Transverse colon (tissue), 4 donors: ENCODE measurements at regions not wholly inside any gene's neighbourhood (a gene's known extent, or its start where the extent isn't known, plus 50 kb on each side); places are given as distances from the start of the nearest gene placed in this dataset.

Experiments used
- DNase-seq: peaks from one replicate; pipeline ENCODE4 v3.0.0-alpha.2; 2019
- H3K27ac ChIP-seq, 4 donors: fragments of 200-600 bp; sonication (generic); 2 replicates each; pipeline ENCODE4 v1.5.1; 2016 to 2018; ENCODE audit warnings: inconsistent platforms in 4 of 4
- H3K27me3 ChIP-seq: fragments of 200-600 bp; sonication (generic); 2 replicates; pipeline ENCODE4 v1.5.1; 2017; ENCODE audit warnings: inconsistent platforms
- H3K36me3 ChIP-seq, 4 donors: fragments of 200-600 bp; sonication (generic); 2 replicates each; pipeline ENCODE4 v1.5.1; 2017 to 2019; ENCODE audit warnings: inconsistent platforms in 4 of 4
- H3K4me1 ChIP-seq, 4 donors: fragments of 200-600 bp; sonication (generic); 2 replicates each; pipeline ENCODE4 v1.5.1; 2017 to 2020; ENCODE audit warnings: inconsistent platforms in 4 of 4
- H3K4me3 ChIP-seq, 4 donors: fragments of 200-600 bp; sonication (generic); 1 replicate in 1 of 4; 2 replicates in 3 of 4; pipeline versions ENCODE4 v1.5.1 to v1.6.1; 2017 to 2019; ENCODE audit warnings: inconsistent platforms in 4 of 4
- H3K9me3 ChIP-seq, 2 donors: fragments of 200-600 bp; sonication (generic); 2 replicates each; pipeline ENCODE4 v1.5.1; 2017 to 2019; ENCODE audit warnings: inconsistent platforms in 2 of 2
- EP300 ChIP-seq: sonication (generic); formaldehyde crosslinking; IDR thresholded peaks from one replicate; pipeline ENCODE4 v1.6.1; 2017; ENCODE audit warnings: antibody characterized with exemption, low read depth
- POLR2A ChIP-seq: fragments of 450-650 bp; IDR thresholded peaks from one replicate; pipeline ENCODE4 v1.6.1; 2016; ENCODE audit warnings: antibody characterized with exemption, mild to moderate bottlenecking, moderate library complexity
- POLR2AphosphoS5 ChIP-seq, 3 donors: sonication (generic); formaldehyde crosslinking; IDR thresholded peaks; one replicate each; pipeline ENCODE4 v1.6.1; 2016; ENCODE audit warnings: antibody characterized with exemption in 3 of 3
- WGBS, 2 donors: methylation state at CpG; one replicate each; pipeline ENCODE4 v1.1.5; 2018; ENCODE audit warnings: low coverage in 1 of 2; 5-methylcytosine and 5-hydroxymethylcytosine counted together
- in situ Hi-C, 4 donors: fragments of 200-750 bp; cut with MboI; loops; one replicate each; pipeline versions ENCODE4 v1.15.0 to v1.15.1; 2017; ENCODE audit warnings: low sequenced_read_pairs in 3 of 4, low pct_ligation_motif_present in 1 of 4, low pct_unique_long_range_greater_than_20kb in 1 of 4
- intact Hi-C: fragments of 100-400 bp; cut with DNase I; formaldehyde crosslinking; loops from one replicate; pipeline ENCODE4 v1.15.1; 2023; ENCODE audit warnings: low total_unique reads
- TF ChIP-seq, protein P1 (sequence below), 5 experiments: fragments of 200-600 bp in 3 of 5; fragments of 450-650 bp in 2 of 5; sonication (generic) in 3 of 5; IDR thresholded peaks; 1 replicate in 2 of 5; 2 replicates in 3 of 5; pipeline ENCODE4 v1.5.1; 2016 to 2017; ENCODE audit warnings: antibody characterized with exemption in 5 of 5, inconsistent platforms in 3 of 5, mild to moderate bottlenecking in 2 of 5, moderate library complexity in 1 of 5

DNA sequence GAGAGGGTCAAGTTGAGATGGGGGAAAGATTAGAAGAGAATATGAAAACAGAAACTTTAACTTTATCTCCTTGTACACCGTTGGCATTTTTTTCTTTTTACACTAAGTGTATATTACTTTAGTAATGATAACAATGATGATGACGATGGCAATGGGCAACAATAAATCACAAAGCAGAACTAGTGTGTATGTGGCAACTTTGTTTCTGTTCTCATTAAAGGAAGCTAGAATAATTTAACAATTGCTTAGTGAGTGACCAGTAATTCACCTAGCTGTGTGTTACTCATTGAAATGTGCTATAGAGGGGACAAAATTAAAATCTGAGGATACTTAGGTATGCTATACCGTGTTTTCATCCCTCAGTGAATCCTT, 318.5 kb upstream of the TBL1XR1 start:
- H3K36me3 ChIP-seq, result no peaks in the 10 kb centered on the region
- DNase-seq, result no peak
- intact Hi-C loops, result no loop called here
- no peak for TF ChIP-seq POLR2A
- TF ChIP-seq, protein P1, sequence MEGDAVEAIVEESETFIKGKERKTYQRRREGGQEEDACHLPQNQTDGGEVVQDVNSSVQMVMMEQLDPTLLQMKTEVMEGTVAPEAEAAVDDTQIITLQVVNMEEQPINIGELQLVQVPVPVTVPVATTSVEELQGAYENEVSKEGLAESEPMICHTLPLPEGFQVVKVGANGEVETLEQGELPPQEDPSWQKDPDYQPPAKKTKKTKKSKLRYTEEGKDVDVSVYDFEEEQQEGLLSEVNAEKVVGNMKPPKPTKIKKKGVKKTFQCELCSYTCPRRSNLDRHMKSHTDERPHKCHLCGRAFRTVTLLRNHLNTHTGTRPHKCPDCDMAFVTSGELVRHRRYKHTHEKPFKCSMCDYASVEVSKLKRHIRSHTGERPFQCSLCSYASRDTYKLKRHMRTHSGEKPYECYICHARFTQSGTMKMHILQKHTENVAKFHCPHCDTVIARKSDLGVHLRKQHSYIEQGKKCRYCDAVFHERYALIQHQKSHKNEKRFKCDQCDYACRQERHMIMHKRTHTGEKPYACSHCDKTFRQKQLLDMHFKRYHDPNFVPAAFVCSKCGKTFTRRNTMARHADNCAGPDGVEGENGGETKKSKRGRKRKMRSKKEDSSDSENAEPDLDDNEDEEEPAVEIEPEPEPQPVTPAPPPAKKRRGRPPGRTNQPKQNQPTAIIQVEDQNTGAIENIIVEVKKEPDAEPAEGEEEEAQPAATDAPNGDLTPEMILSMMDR (IDR thresholded peaks at IDR 0.05), result no peak
- TF ChIP-seq POLR2AphosphoS5 (IDR thresholded peaks at IDR 0.05), result no peak
- TF ChIP-seq EP300, result no peak
- no peak overlapping the region for H3K4me3 ChIP-seq
- no peaks in the 10 kb centered on the region for H3K27me3 ChIP-seq
- H3K4me1 ChIP-seq, result peaks cover 0 to 20% (median 4%) of the 10 kb centered on the region in 4 donors
- in situ Hi-C loops, result no loop called here
- no peaks in the 10 kb centered on the region for H3K9me3 ChIP-seq
- H3K27ac ChIP-seq, result peak overlapping the region in 3 of 4 donors; percentile 8 to 26 (median 24)
- 62 to 63% methylated on average over 3 of the region's 3 CpGs for WGBS, 2 donors

DNA sequence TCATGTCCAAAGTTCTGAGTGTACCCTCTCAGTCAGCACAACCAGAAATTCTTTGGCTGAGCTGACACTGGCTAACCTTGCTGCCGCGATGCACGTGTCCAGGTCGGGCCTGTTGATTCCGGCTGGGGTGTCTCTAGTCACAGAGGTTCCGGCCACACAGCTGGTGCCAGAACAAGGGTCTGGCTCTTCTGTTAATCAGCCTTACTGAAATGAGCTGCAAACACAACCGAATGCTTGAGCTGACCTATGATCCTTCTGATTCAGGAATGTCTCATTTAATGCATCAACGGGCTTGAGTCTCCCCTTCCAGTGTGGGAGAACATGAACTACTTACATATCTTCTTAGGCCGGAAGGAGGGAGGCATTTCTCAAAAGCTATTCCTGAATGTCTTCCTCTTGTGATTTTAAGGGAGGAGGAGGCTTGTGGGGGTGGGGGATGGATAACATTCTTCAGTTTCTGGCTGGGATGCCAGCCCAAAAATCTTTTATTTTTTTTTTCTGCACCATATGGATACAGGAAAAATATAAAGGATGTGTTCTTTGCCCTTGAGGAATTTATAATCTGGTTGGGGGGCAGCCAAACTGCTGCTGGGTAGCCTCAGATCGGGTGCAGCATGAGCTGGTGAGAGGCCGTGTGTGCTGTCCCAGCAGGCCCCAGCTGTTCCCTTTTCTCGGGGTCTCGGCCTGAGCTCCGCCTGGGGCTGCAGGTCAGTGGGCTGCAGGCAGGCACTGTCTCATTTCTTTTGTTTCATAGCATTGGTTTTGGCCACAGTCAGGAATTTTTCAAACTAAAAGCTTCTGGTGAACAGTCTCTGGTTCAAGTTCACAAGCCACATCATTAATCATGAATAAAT, 319.1 kb upstream of the TBL1XR1 start:
- intact Hi-C loops, result no loop called here
- no peak for DNase-seq

DNA sequence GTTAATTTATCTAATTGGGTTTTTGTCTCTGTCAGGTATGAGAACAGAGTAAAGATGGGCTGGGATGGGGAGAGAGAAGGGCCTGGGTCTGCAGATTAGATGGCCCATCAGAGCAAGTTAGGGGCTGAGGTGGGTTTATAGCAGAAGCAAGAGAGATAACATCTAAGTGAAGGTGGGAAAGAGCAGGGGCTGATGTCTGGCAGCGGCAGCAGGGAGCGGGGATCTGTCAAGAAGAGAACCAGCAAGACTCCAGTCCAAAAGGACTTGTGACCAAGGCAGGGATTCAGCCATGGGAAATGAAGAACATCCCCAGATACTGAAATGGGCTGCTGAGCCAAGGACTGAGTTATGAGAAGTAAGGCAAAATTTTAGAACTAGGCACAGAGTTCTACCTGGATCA, 320.6 kb upstream of the TBL1XR1 start:
- intact Hi-C loops, result no loop called here

More for the DNA sequence above, 319.1 kb upstream of the TBL1XR1 start:
- TF ChIP-seq EP300 (no peak), POLR2A (no peak)
- Histone ChIP-seq H3K9me3 (no peaks in the 10 kb centered on the region), H3K36me3 (no peaks in the 10 kb centered on the region), H3K4me1 (peaks cover 0 to 20% (median 4%) of the 10 kb centered on the region in 4 donors), H3K4me3 (no peak overlapping the region), H3K27me3 (no peaks in the 10 kb centered on the region), H3K27ac (peak overlapping the region; percentile 8 to 26 (median 18))
- in situ Hi-C loops, result no loop called here
- 62 to 66% methylated on average over 6 to 14 of the region's 14 CpGs for WGBS, 2 donors

DNA sequence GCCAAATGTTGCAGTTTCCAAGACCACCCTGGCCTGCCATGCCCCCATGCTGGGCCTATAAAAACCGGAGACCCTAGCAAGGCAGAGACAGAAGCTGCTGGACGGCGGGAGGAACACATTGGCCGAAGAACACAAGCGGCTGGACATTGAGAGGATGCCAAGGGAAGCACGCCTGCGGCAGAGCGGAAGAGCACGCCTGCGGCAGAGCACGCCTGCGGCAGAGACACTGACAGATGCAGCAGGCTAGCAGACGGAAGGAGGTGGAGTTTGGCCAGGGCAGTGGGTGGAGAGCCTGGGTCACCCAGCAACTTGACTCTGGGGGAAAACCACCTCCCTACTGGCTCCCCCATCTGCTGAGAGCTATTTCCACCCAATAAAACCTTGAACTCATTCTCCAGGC, 322.3 kb upstream of the TBL1XR1 start:
- 98 to 100% methylated on average over 4 to 13 of the region's 13 CpGs for WGBS, 2 donors
- in situ Hi-C loops, result no loop called here
- no peak overlapping the region for H3K4me3 ChIP-seq
- intact Hi-C loops, result no loop called here
- TF ChIP-seq, protein P1 (IDR thresholded peaks at IDR 0.05), result no peak
- TF ChIP-seq POLR2AphosphoS5 (IDR thresholded peaks at IDR 0.05), result no peak
- no peak for TF ChIP-seq EP300
- no peak for TF ChIP-seq POLR2A
- no peaks in the 10 kb centered on the region for H3K36me3 ChIP-seq
- no peak for DNase-seq
- peaks cover 0 to 33% (median 9%) of the 10 kb centered on the region in 4 donors for H3K4me1 ChIP-seq
- H3K9me3 ChIP-seq, result no peaks in the 10 kb centered on the region
- no peaks in the 10 kb centered on the region for H3K27me3 ChIP-seq
- no peak overlapping the region for H3K27ac ChIP-seq

More for the DNA sequence above, 320.6 kb upstream of the TBL1XR1 start:
- DNase-seq, result no peak
- Histone ChIP-seq H3K36me3 (no peaks in the 10 kb centered on the region), H3K4me1 (peaks cover 0 to 20% (median 4%) of the 10 kb centered on the region in 4 donors), H3K4me3 (no peak overlapping the region), H3K27me3 (no peaks in the 10 kb centered on the region), H3K9me3 (no peaks in the 10 kb centered on the region), H3K27ac (no peak overlapping the region)
- WGBS, 2 donors, result 97 to 100% methylated on average over 2 of the region's 2 CpGs
- TF ChIP-seq, protein P1 (IDR thresholded peaks at IDR 0.05), result no peak
- TF ChIP-seq POLR2A (no peak), POLR2AphosphoS5 (IDR thresholded peaks at IDR 0.05) (no peak), EP300 (no peak)
- in situ Hi-C loops, result no loop called here
